Inflammatory macrophage treated with lipopolysaccharide for 1 hour (primary cell): ENCODE measurements at regions not wholly inside any gene's neighbourhood (a gene's known extent, or its start where the extent isn't known, plus 50 kb on each side); places are given as distances from the start of the nearest gene placed in this dataset.
"Not testable (repeated sequence)": the region's sequence is repeated elsewhere in the genome, so short reads cannot be mapped to it uniquely, and the experiment has no call there.

Source experiments
- DNase-seq, 2 donors: peaks; one replicate each; pipeline ENCODE4 v3.0.0-alpha.2; 2020 to 2022

GRCh38 chr12:13433768-13434167 is 237.2 kb downstream of the EMP1 start:
- no peak for DNase-seq

GRCh38 chr12:13431041-13431440 is 234.5 kb downstream of the EMP1 start:
- DNase-seq, result no peak

GRCh38 chr12:13428538-13429265 is 232.2 kb downstream of the EMP1 start:
- DNase-seq, result no peak

- DNase-seq, result no peak
These were observed 229.2 kb downstream of the EMP1 start for GRCh38 chr12:13425766-13426165.

GRCh38 chr12:13422291-13422690 is 225.8 kb downstream of the EMP1 start:
- DNase-seq, result no peak

GRCh38 chr12:13417516-13417915 is 221.0 kb downstream of the EMP1 start:
- DNase-seq, result no peak

GRCh38 chr12:13411287-13411686 is 214.8 kb downstream of the EMP1 start:
- no peak for DNase-seq

- DNase-seq, result no peak
These were observed 209.6 kb downstream of the EMP1 start for GRCh38 chr12:13405961-13406703.

- no peak for DNase-seq
These were observed 208.3 kb downstream of the EMP1 start for GRCh38 chr12:13404631-13405473.

- no peak for DNase-seq
These were observed 207.6 kb downstream of the EMP1 start for GRCh38 chr12:13404111-13404628.

- DNase-seq, result not testable (repeated sequence)
These were observed 194.8 kb downstream of the EMP1 start for GRCh38 chr12:13391375-13391774.

- no peak for DNase-seq
These were observed 194.4 kb downstream of the EMP1 start for GRCh38 chr12:13390918-13391317.

GRCh38 chr12:13390381-13390861 is 193.9 kb downstream of the EMP1 start:
- DNase-seq, result no peak

- no peak for DNase-seq
These were observed 190.6 kb downstream of the EMP1 start for GRCh38 chr12:13387101-13387500.

GRCh38 chr12:13386323-13387039 is 190.0 kb downstream of the EMP1 start:
- DNase-seq, result no peak

GRCh38 chr12:13383379-13383778 is 186.9 kb downstream of the EMP1 start:
- DNase-seq, result no peak

GRCh38 chr12:13380297-13380696 is 183.8 kb downstream of the EMP1 start:
- DNase-seq, result no peak

- DNase-seq, result no peak
These were observed 183.1 kb downstream of the EMP1 start for GRCh38 chr12:13379531-13380188.

- no peak for DNase-seq
These were observed 181.2 kb downstream of the EMP1 start for GRCh38 chr12:13377698-13378097.

GRCh38 chr12:13376610-13377373 is 180.3 kb downstream of the EMP1 start:
- DNase-seq, result no peak
